GM20000 (cell line): ENCODE measurements at regions not wholly inside any gene's neighbourhood (a gene's known extent, or its start where the extent isn't known, plus 50 kb on each side); places are given as distances from the start of the nearest gene placed in this dataset.

Source experiments
- DNase-seq: peaks from one replicate; pipeline ENCODE4 v3.0.0; 2012; ENCODE audit warnings: low spot score
- CTCF ChIP-seq: IDR thresholded peaks from 2 replicates; pipeline ENCODE4 v1.5.1; 2012; ENCODE audit warnings: mild to moderate bottlenecking, control low read depth; ENCODE audit errors: extremely low read depth, missing control alignments

- no peak for TF ChIP-seq CTCF
- no peak for DNase-seq
Measured at GRCh38 chr5:96562614-96563013, 99.6 kb upstream of the CAST start.

- no peak for DNase-seq
- TF ChIP-seq CTCF = no peak
Measured at GRCh38 chr5:96563816-96564215, 98.4 kb upstream of the CAST start.

GRCh38 chr5:96565582-96566265 is 96.5 kb upstream of the CAST start:
- peak; percentile 15 for DNase-seq
- no peak for TF ChIP-seq CTCF

- no peak for DNase-seq
- TF ChIP-seq CTCF = no peak
Measured at GRCh38 chr5:96566833-96567587, 95.2 kb upstream of the CAST start.

GRCh38 chr5:96569332-96569731 is 92.8 kb upstream of the CAST start:
- no peak for TF ChIP-seq CTCF
- DNase-seq = no peak

GRCh38 chr5:96569770-96570169 is 92.4 kb upstream of the CAST start:
- no peak for TF ChIP-seq CTCF
- DNase-seq = no peak

- TF ChIP-seq CTCF = no peak
- DNase-seq = no peak
Measured at GRCh38 chr5:96572864-96573512, 89.2 kb upstream of the CAST start.
